ENCODE measurements at regions not wholly inside any gene's neighbourhood (a gene's known extent, or its start where the extent isn't known, plus 50 kb on each side); places are given as distances from the start of the nearest gene placed in this dataset.
A peak's percentile ranks its signal among the peaks of the same experiment; 100 is the strongest.

DNA sequence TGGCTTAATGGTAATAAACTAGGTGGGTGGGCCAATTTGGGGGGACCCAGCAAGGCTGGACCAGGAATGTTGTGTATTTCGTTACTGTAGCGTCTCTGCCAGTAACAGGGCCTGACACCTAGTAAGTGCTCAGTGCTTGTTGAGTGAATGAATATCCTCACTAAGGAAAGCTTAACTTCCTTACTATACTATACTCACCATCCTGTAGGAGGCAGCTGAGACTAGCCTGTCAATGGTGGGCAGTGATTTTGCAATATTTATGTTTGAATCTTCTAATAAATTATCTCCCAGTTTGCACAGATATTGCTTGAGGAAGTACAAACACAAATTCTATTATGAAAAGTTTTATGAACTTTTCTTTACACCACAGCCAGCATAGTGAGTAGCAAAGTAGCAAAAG lies 370.7 kb upstream of the SYT4 start:
- no peak for DNase-seq (ENCODE audit: low spot score)

GRCh38 chr18:43649649-43650357 lies 372.5 kb upstream of the SYT4 start:
- DNase-seq (ENCODE audit: low spot score), result no peak

- no peak for DNase-seq (ENCODE audit: low spot score)
Observed at GRCh38 chr18:43650426-43650825, 373.1 kb upstream of the SYT4 start.

- no peak for DNase-seq (ENCODE audit: low spot score)
Observed at GRCh38 chr18:43651057-43651456, 373.8 kb upstream of the SYT4 start.

DNA sequence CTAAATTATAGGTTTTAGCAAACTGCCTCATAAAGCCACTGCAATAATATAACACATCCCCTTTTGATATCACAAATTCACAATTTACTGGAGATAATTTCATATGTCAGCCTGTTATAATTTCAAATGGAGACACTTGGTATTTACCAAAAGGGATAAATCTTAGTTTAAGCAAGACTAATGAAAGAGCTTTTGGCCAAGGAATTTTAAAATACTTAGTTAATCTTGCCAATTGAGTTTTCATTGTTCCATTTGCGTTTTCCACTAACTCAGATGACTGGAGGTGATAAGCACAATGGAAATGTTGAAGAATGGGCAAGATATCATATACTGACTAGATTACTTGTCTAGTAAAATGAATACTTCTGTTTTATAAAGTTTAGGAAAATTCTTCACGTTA lies 379.3 kb upstream of the SYT4 start:
- DNase-seq (ENCODE audit: low spot score), result no peak

GRCh38 chr18:43661570-43661969 lies 384.3 kb upstream of the SYT4 start:
- DNase-seq (ENCODE audit: low spot score), result no peak

GRCh38 chr18:43662657-43663056 lies 385.4 kb upstream of the SYT4 start:
- DNase-seq (ENCODE audit: low spot score), result no peak

- DNase-seq (ENCODE audit: low spot score), result no peak
Observed at GRCh38 chr18:43663159-43663558, 385.9 kb upstream of the SYT4 start.

- DNase-seq (ENCODE audit: low spot score), result no peak
Observed at GRCh38 chr18:43664487-43665008, 387.3 kb upstream of the SYT4 start.

DNA sequence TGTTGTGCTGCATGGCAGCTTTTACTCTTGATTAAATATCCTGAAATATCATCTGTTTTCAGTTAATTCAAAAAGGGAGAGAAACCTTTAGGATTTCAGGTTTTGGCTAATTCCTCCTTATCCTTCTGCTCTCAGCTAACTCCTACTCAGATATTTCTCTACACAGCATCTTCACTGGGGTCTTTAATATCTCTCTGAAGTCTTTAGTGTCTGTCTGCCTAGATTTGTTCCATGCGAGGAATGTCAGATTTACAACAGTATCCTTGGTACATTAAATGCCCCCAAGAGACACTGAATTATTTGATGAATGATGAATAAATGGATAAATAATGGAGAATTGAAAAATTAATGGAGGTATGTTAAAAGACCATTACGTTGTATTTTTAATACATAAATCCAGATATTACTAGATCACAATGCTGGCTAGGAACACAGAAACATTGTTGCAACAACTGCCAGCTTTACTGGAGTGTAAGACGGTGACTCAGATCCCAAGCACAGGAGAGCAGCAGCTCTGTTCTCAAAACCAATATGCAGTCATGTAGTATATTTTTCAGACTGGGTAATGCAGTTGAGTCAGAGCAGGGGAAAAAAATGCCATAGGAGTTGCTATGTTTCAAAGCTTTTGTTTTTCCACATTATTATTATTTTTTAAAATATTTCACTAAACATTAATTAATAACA lies 388.0 kb upstream of the SYT4 start:
- no peak for DNase-seq (ENCODE audit: low spot score)

DNA sequence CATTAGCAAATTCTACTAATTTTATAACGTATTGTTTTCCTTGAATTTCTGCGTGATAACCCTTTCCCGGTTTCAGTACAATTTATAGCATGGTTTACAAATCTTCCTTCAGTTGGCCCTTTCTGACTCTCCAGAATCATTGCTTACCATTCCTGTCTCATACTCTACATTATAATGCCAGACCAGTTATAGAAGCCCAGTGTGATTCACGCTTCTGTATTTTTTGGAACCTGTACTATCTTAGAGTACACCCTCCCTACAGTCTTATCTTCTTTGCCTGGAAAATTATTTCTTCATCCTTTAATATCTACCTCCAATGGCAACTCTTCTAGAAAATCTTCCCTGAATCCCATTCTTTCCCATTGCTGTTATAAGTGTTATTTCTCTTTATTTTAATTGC lies 391.6 kb upstream of the SYT4 start:
- DNase-seq (ENCODE audit: low spot score), result no peak

GRCh38 chr18:43671431-43671830 lies 394.1 kb upstream of the SYT4 start:
- no peak for DNase-seq (ENCODE audit: low spot score)

DNA sequence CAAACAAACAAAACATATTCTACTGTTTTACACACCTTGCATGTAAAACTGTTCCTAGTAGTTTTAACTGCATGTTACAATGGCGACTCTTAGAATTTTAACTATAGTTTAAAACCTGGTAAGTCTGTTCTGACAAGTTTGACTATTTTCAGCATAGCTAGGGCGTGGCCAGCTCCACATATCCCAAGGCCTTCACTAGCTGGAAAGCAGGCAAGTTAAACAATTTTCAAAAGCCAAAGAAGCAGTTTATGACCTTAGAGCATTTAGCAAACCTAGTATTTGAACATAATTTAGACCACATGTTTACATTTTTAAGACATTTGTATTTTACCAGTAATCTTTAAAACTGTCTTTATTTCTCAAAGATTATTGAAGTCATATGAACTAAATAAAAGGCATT lies 402.8 kb upstream of the SYT4 start:
- no peak for DNase-seq (ENCODE audit: low spot score)

DNA sequence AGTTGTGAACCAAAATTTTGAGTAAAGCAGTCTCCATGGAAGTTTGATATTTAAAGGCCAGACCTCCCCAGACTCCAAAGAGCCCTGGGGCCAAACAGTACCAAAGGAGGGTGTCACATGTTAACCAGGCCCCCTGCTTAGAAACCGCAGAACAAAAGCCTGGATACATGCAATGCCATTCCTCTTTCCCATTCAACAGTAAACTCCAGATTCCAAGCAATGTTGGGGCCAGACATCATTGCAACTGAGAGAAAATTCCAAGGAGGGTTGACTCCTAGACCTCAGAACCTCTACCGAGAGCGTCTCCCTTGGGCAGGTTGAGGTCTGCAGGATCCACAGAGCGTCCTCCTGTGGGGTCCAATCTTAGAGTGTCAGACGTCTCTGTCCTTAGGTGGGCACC lies 404.4 kb upstream of the SYT4 start:
- no peak for DNase-seq (ENCODE audit: low spot score)

DNA sequence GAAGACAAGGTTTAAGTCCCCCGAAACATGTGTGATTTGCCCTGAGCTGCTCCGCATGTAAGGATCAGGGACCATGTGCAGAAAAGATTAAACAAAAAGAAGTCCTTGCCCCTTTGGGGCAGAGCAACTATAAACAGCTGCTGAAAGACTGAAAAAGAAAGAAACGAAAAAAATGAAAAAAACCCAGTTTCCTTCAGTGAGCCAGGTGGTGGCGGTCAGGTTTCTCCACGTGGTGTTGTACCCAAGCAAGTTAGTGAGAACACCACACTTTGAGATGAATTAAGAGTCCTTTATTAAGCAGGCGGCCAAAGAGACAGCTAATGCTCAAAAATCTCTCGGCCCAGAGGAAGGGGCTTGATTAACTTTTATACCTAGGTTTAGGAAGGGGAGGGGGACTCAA lies 404.9 kb upstream of the SYT4 start:
- DNase-seq (ENCODE audit: low spot score), result no peak

DNA sequence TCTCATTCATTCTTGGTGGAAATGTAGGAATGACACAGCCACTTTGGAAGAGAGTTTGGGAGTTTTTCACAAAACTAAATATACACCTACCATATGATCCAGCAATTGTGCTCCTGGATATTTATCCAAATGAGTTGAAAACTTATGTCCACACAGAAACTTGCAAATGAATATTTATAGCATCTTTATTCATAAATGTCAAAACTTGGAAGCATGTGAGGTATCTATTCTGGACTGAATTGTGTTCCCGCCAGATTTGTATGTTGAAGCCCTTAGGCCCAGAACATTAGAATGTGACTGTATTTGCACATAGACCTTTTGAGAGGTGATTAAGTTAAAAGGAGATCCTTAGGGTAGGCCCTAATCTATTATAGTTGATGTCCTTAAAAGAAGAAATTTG lies 409.4 kb upstream of the SYT4 start:
- DNase-seq (ENCODE audit: low spot score), result no peak

- DNase-seq (ENCODE audit: low spot score), result no peak
Observed at GRCh38 chr18:43692099-43692690, 414.9 kb upstream of the SYT4 start.

DNA sequence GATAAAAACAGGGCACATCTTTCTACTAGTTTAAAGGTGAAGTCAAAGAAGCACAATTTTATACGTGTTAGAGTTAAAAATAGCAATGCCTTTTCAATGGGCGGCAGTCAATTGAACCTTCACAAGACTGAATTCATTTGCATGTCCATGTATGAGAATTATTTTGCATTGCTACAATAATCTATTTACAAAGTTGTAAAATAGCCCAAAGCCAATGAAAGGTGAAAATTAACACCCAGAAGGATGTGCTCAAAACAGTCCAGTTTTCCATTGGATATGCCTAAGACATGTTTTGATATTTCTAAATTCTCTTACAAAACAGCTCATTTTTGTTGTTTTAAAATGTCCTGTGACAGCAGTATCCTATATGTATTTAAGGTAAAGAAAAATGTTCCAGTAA lies 425.1 kb upstream of the SYT4 start:
- no peak for DNase-seq (ENCODE audit: low spot score)

DNA sequence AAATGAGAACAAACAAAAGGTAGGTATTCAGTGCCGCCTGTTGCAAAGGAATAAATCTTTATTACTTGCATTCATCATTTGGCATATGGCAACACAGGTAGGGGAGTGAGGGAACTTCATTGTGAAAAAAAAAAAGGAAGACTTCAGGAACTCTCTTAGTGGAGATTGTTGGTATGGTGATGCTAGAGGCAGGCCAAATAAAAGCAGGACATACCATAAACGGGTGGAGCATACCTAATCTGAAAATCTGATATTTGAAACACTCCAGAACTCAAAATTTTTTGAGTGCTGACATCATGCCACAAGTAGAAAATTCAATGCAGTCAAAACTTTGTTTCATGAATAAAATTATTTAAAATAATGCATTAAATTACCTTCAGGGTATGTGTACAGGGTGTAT lies 425.8 kb upstream of the SYT4 start:
- no peak for DNase-seq (ENCODE audit: low spot score)

- DNase-seq (ENCODE audit: low spot score), result no peak
Observed at GRCh38 chr18:43705850-43706249, 428.6 kb upstream of the SYT4 start.

- DNase-seq (ENCODE audit: low spot score), result no peak
Observed at GRCh38 chr18:43710135-43710534, 432.8 kb upstream of the SYT4 start.

GRCh38 chr18:43714343-43715010 lies 437.2 kb upstream of the SYT4 start:
- DNase-seq (ENCODE audit: low spot score), result no peak

GRCh38 chr18:43719267-43719795 lies 442.0 kb upstream of the SYT4 start:
- DNase-seq (ENCODE audit: low spot score), result peak; percentile 47

Data from ecto neural progenitor cell (in vitro differentiated cells).